ENCODE measurements at regions not wholly inside any gene's neighbourhood (a gene's known extent, or its start where the extent isn't known, plus 50 kb on each side); places are given as distances from the start of the nearest gene placed in this dataset.

GRCh38 chr3:59249004-59249403 is 199.2 kb upstream of the CFAP20DC start:
- TF ChIP-seq POLR2A (IDR thresholded peaks at IDR 0.05) (no peak), CTCF (IDR thresholded peaks at IDR 0.05) (no peak), POLR2AphosphoS5 (IDR thresholded peaks at IDR 0.05) (no peak), EP300 (IDR thresholded peaks at IDR 0.05) (no peak)

Data from sigmoid colon (tissue), 4 donors.